GM12878 (cell line): ENCODE measurements at regions not wholly inside any gene's neighbourhood (a gene's known extent, or its start where the extent isn't known, plus 50 kb on each side); places are given as distances from the start of the nearest gene placed in this dataset.
A peak's percentile ranks its signal among the peaks of the same experiment; 100 is the strongest.

ENCODE experiments used
- ATAC-seq: fragments of 200-7000 bp; cut with Tn5 transposase; 3 replicates; pipeline ENCODE4 v1.9.1; 2020; ENCODE audit warnings: mild to moderate bottlenecking, moderate library complexity
- BruUV-seq: library from RNA; stranded (reverse); fragments of 400-500 nt; replicated peaks from 2 replicates; lab custom pipeline; 2021; lab: Mats Ljungman, UMichigan
- CTCF ChIA-PET: fragments of 300-600 bp; sonication (Branson Sonifier 250); formaldehyde crosslinking; extraction: SDS; loops from one replicate; lab custom pipeline; 2021; ENCODE audit warnings: inconsistent platforms; lab: Yijun Ruan, JAX
- POLR2A ChIA-PET: fragments of 350-600 bp; formaldehyde crosslinking; extraction: SDS; loops from one replicate; lab custom pipeline; 2021; ENCODE audit warnings: inconsistent platforms; lab: Charles Lee
- RAD21 ChIA-PET: fragments of 300-600 bp; sonication (Branson Sonifier 250); formaldehyde crosslinking; loops from one replicate; lab custom pipeline; 2023; ENCODE audit warnings: antibody characterized with exemption; ENCODE audit not compliant: unreplicated experiment; lab: Charles Lee
- SMC1A ChIA-PET: fragments of 300-600 bp; sonication (Branson Sonifier 250); formaldehyde crosslinking; loops from one replicate; lab custom pipeline; 2023; ENCODE audit not compliant: unreplicated experiment, uncharacterized antibody; lab: Charles Lee
- DNase-seq: peaks from one replicate; pipeline ENCODE4 v3.0.0-alpha.2; 2011; ENCODE audit warnings: low read depth, low spot score
- FAIRE-seq: peaks from 3 replicates; lab custom pipeline; 2011; peaks lifted over from hg19 to GRCh38; lab: Jason Lieb, UNC
- H2AFZ ChIP-seq: 2 replicates; pipeline ENCODE4 v1.6.0; 2011; ENCODE audit warnings: low read depth, low read length, control low read depth; ENCODE audit not compliant: control insufficient read depth
- H3K27ac ChIP-seq: 2 replicates; pipeline ENCODE4 v1.5.1; 2011; ENCODE audit warnings: control low read depth; ENCODE audit not compliant: control insufficient read depth, insufficient read depth
- H3K27me3 ChIP-seq, 2 experiments: replicated peaks in 1 of 2; 2 replicates each; pipeline versions ENCODE4 v1.6.0 to v1.6.1; 2011; ENCODE audit warnings: low read length in 1 of 2; ENCODE audit not compliant: control insufficient read depth in 2 of 2, insufficient read depth in 2 of 2
- H3K36me3 ChIP-seq, 2 experiments: 2 replicates each; pipeline ENCODE4 v1.5.1; 2011; ENCODE audit warnings: low read length in 1 of 2; ENCODE audit not compliant: control insufficient read depth in 2 of 2, insufficient read depth in 2 of 2
- H3K4me1 ChIP-seq: 2 replicates; pipeline ENCODE4 v1.6.1; 2011; ENCODE audit warnings: mild to moderate bottlenecking, low read length, moderate library complexity, mixed read lengths; ENCODE audit not compliant: control insufficient read depth, insufficient read depth
- H3K4me2 ChIP-seq: 2 replicates; pipeline ENCODE4 v1.6.0; 2011; ENCODE audit warnings: control low read depth; ENCODE audit not compliant: control insufficient read depth, insufficient read depth
- H3K4me3 ChIP-seq: fragments of 200-600 bp; sonication (generic); 2 replicates; pipeline ENCODE4 v1.5.1; 2016
- H3K79me2 ChIP-seq: 2 replicates; pipeline ENCODE4 v1.6.0; 2011; ENCODE audit warnings: low read length; ENCODE audit not compliant: control insufficient read depth, insufficient read depth
- H3K9ac ChIP-seq: 2 replicates; pipeline ENCODE4 v1.8.0; 2011; ENCODE audit warnings: low read length, control low read depth, mixed read lengths; ENCODE audit not compliant: control insufficient read depth, insufficient read depth
- H3K9me3 ChIP-seq: replicated peaks from 3 replicates; pipeline ENCODE4 v1.5.1; 2011; ENCODE audit warnings: mild to moderate bottlenecking, low read length; ENCODE audit not compliant: control insufficient read depth, insufficient read depth
- H4K20me1 ChIP-seq: 2 replicates; pipeline ENCODE4 v1.6.0; 2011; ENCODE audit not compliant: control insufficient read depth, insufficient read depth
- HDAC6 ChIP-seq: fragments of 200-600 bp; sonication (generic); IDR thresholded peaks from one replicate; pipeline ENCODE4 v1.8.0; 2017; ENCODE audit warnings: antibody characterized with exemption; ENCODE audit not compliant: unreplicated experiment
- POLR2A ChIP-seq: IDR thresholded peaks from 2 replicates; pipeline ENCODE4 v1.6.1; 2011; ENCODE audit warnings: low read depth, mild to moderate bottlenecking, low read length
- POU2F2 ChIP-seq: IDR thresholded peaks from 3 replicates; pipeline ENCODE4 v1.6.1; 2011; ENCODE audit warnings: low read depth, mild to moderate bottlenecking, low read length, borderline replicate concordance
- RFX5 ChIP-seq: IDR thresholded peaks from 2 replicates; pipeline ENCODE4 v1.6.1; 2011; ENCODE audit warnings: low read depth, low read length, improper control_type of control experiment
- TCF12 ChIP-seq: IDR thresholded peaks from 2 replicates; pipeline ENCODE4 v1.6.1; 2011; ENCODE audit warnings: low read depth, mild to moderate bottlenecking, low read length
- whole genome bisulfite sequencing: methylation state at CpG from one replicate; pipeline ENCODE4 v1.1.6; 2016; ENCODE audit warnings: low lambda C conversion rate; ENCODE audit not compliant: insufficient replicate concordance, insufficient coverage; ENCODE audit errors: missing lambda C conversion rate; 5-methylcytosine and 5-hydroxymethylcytosine counted together
- in situ Hi-C: fragments of 300-500 bp; cut with MboI; formaldehyde crosslinking; loops from 9 replicates; pipeline ENCODE4 v1.14.3; 2018; ENCODE audit warnings: mixed read lengths
- intact Hi-C: fragments of 100-400 bp; cut with micrococcal nuclease; formaldehyde crosslinking; loops from one replicate; pipeline ENCODE4 v1.14.2; 2022; ENCODE audit not compliant: unreplicated experiment
- TF ChIP-seq, protein P1 (sequence below): fragments of 450-650 bp; IDR thresholded peaks from 2 replicates; pipeline ENCODE4 v1.6.1; 2017; ENCODE audit warnings: mild to moderate bottlenecking, moderate library complexity
- TF ChIP-seq, protein P2 (sequence below), 3 experiments: IDR thresholded peaks in 2 of 3; conservative IDR thresholded peaks in 1 of 3; 2 replicates each; pipeline ENCODE4 v1.5.1; 2011; ENCODE audit warnings: low read depth in 3 of 3, low read length in 3 of 3, mild to moderate bottlenecking in 3 of 3, control low read depth in 2 of 3, moderate library complexity in 2 of 3, inconsistent platforms in 1 of 3, mixed read lengths in 1 of 3; ENCODE audit not compliant: control insufficient read depth in 2 of 3, insufficient read depth in 1 of 3; ENCODE audit errors: extremely low read depth in 1 of 3
- TF ChIP-seq, protein P3 (sequence below): fragments of 450-650 bp; IDR thresholded peaks from 2 replicates; pipeline ENCODE4 v1.6.1; 2018; ENCODE audit warnings: mild to moderate bottlenecking, low read depth, moderate library complexity; ENCODE audit not compliant: partially characterized antibody
- TF ChIP-seq, protein P4 (sequence below): IDR thresholded peaks from 2 replicates; pipeline ENCODE4 v1.6.1; 2011; ENCODE audit warnings: mild to moderate bottlenecking, low read depth, low read length, moderate library complexity; ENCODE audit not compliant: insufficient replicate concordance

DNA sequence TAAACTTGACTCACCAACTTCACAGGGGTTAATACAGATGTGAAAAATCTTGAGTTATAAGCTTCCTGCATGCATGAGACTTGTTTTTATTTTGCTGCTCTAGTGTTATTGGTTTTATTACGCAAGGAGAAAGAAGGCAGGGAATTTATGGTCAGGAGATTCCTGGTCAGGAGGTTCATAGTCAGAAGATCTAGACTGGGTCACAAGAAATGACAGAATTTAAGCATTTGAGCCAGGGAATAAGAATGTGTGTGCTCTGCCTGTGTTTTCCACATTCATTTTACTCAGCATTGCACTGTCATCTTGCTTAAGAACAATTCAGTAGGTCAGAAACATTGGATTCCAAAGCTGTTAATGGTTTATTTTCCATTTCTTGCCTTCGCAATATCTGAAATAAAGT is 2522.1 kb downstream of the ARAP2 start (continued):
- no peak for TF ChIP-seq POU2F2

DNA sequence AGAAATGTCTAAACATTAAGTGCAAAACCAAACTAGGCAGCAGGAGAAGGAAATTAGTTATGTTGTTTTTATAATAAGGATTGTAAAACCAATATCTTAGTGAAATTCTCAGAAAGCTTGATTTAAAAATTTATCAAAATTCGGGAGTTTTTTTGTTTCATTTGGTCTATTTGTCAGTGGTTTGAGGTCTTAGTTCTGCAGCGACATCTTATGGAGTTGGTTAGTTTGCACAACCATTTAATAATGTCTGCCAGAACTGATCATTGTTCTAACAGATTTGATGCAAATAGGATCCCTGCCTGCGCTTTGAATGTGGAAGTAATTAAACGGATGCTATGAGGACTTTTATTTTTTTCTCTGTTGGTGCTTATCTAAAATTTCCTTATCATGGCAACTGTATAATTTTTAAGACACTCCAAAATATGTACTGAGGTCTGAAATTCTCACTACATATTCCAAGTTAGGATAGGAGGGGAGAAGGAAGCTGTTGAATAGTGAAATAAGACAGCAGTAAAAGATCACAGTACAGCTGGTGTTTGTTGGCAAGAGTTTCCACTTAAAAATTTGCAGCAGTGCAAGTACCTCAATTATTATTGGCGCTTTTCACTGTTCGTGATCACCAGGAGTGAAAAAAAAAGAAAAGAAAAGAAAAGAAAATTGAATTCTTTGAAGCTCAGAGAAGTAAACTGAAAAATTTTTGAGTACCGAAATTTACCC is 2521.4 kb downstream of the ARAP2 start:
- Histone ChIP-seq H3K27me3 (no peaks in the 10 kb centered on the region), H2AFZ (no peak overlapping the region), H3K27ac (no peak overlapping the region), H3K9ac (no peak overlapping the region), H3K4me2 (no peak overlapping the region), H3K4me1 (no peaks in the 10 kb centered on the region), H3K4me3 (no peak overlapping the region), H4K20me1 (no peaks in the 10 kb centered on the region), H3K79me2 (no peaks in the 10 kb centered on the region), H3K9me3 (no peaks in the 10 kb centered on the region), H3K36me3 (no peaks in the 10 kb centered on the region)
- no peak for ATAC-seq
- POLR2A ChIA-PET: no interaction called here
- 13% methylated on average over 7 of the region's 7 CpGs for WGBS
- no TSS peak for BruUV-seq
- in situ Hi-C loops (no loop called here), intact Hi-C loops (no loop called here)
- RAD21 ChIA-PET: interaction anchor here (1.8 to 2.3 kb wide), 2 partner anchors 74 to 336 kb away, joined by 6 to 11 read pairs; no protein-coding TSS in a partner anchor
- SMC1A ChIA-PET: interaction anchor here (1.2 to 3.3 kb wide), 7 partner anchors 43 to 339 kb away, joined by 3 to 16 read pairs (median 5); no protein-coding TSS in a partner anchor
- no peak for FAIRE-seq
- TF ChIP-seq, protein P1, sequence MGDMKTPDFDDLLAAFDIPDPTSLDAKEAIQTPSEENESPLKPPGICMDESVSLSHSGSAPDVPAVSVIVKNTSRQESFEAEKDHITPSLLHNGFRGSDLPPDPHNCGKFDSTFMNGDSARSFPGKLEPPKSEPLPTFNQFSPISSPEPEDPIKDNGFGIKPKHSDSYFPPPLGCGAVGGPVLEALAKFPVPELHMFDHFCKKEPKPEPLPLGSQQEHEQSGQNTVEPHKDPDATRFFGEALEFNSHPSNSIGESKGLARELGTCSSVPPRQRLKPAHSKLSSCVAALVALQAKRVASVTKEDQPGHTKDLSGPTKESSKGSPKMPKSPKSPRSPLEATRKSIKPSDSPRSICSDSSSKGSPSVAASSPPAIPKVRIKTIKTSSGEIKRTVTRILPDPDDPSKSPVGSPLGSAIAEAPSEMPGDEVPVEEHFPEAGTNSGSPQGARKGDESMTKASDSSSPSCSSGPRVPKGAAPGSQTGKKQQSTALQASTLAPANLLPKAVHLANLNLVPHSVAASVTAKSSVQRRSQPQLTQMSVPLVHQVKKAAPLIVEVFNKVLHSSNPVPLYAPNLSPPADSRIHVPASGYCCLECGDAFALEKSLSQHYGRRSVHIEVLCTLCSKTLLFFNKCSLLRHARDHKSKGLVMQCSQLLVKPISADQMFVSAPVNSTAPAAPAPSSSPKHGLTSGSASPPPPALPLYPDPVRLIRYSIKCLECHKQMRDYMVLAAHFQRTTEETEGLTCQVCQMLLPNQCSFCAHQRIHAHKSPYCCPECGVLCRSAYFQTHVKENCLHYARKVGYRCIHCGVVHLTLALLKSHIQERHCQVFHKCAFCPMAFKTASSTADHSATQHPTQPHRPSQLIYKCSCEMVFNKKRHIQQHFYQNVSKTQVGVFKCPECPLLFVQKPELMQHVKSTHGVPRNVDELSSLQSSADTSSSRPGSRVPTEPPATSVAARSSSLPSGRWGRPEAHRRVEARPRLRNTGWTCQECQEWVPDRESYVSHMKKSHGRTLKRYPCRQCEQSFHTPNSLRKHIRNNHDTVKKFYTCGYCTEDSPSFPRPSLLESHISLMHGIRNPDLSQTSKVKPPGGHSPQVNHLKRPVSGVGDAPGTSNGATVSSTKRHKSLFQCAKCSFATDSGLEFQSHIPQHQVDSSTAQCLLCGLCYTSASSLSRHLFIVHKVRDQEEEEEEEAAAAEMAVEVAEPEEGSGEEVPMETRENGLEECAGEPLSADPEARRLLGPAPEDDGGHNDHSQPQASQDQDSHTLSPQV: no peak
- TF ChIP-seq, protein P2, sequence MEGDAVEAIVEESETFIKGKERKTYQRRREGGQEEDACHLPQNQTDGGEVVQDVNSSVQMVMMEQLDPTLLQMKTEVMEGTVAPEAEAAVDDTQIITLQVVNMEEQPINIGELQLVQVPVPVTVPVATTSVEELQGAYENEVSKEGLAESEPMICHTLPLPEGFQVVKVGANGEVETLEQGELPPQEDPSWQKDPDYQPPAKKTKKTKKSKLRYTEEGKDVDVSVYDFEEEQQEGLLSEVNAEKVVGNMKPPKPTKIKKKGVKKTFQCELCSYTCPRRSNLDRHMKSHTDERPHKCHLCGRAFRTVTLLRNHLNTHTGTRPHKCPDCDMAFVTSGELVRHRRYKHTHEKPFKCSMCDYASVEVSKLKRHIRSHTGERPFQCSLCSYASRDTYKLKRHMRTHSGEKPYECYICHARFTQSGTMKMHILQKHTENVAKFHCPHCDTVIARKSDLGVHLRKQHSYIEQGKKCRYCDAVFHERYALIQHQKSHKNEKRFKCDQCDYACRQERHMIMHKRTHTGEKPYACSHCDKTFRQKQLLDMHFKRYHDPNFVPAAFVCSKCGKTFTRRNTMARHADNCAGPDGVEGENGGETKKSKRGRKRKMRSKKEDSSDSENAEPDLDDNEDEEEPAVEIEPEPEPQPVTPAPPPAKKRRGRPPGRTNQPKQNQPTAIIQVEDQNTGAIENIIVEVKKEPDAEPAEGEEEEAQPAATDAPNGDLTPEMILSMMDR (IDR thresholded peaks at IDR 0.05 in 2 of 3, conservative IDR thresholded peaks at IDR 0.05 in 1 of 3; ENCODE audit: control insufficient read depth in 2 of 3, extremely low read depth in 1 of 3, insufficient read depth in 1 of 3, low read depth in 3 of 3, low read length in 3 of 3): peak in 1 of 3 experiments; percentile 25; a peak in 2 of 6 replicates
- TF ChIP-seq TCF12 (no peak), RFX5 (no peak), POLR2A (no peak), HDAC6 (no peak)
- TF ChIP-seq, protein P3, sequence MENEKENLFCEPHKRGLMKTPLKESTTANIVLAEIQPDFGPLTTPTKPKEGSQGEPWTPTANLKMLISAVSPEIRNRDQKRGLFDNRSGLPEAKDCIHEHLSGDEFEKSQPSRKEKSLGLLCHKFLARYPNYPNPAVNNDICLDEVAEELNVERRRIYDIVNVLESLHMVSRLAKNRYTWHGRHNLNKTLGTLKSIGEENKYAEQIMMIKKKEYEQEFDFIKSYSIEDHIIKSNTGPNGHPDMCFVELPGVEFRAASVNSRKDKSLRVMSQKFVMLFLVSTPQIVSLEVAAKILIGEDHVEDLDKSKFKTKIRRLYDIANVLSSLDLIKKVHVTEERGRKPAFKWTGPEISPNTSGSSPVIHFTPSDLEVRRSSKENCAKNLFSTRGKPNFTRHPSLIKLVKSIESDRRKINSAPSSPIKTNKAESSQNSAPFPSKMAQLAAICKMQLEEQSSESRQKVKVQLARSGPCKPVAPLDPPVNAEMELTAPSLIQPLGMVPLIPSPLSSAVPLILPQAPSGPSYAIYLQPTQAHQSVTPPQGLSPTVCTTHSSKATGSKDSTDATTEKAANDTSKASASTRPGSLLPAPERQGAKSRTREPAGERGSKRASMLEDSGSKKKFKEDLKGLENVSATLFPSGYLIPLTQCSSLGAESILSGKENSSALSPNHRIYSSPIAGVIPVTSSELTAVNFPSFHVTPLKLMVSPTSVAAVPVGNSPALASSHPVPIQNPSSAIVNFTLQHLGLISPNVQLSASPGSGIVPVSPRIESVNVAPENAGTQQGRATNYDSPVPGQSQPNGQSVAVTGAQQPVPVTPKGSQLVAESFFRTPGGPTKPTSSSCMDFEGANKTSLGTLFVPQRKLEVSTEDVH: no peak
- TF ChIP-seq, protein P4, sequence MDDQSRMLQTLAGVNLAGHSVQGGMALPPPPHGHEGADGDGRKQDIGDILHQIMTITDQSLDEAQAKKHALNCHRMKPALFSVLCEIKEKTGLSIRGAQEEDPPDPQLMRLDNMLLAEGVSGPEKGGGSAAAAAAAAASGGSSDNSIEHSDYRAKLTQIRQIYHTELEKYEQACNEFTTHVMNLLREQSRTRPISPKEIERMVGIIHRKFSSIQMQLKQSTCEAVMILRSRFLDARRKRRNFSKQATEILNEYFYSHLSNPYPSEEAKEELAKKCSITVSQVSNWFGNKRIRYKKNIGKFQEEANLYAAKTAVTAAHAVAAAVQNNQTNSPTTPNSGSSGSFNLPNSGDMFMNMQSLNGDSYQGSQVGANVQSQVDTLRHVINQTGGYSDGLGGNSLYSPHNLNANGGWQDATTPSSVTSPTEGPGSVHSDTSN: no peak
- CTCF ChIA-PET: interaction anchor here (0.6 to 4.0 kb wide), 13 partner anchors 31 to 742 kb away, joined by 3 to 33 read pairs (median 4); no protein-coding TSS in a partner anchor
- DNase-seq: no peak
